ENCODE measurements at regions not wholly inside any gene's neighbourhood (a gene's known extent, or its start where the extent isn't known, plus 50 kb on each side); places are given as distances from the start of the nearest gene placed in this dataset.

DNA sequence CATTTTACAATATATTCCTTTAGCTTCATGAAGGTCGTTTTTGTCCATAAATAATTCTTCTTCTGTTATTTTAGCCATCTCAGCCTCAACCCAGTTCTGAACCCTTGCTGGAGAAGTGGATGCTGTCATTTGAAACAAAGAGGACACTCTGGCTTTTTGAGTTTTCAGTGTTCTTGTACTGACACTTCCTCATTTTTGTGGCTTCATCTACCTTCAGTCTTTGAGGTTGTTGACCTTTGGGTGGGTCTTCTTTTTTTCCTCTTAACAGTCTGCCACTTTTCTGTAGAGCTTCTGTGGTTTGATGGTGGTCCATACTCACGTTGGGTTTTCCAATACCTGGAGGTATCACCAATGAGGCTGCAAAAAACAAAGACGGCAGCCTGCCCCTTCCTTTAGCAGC, 650.9 kb downstream of the PDCD6IP start:
- TF ChIP-seq, protein P1, sequence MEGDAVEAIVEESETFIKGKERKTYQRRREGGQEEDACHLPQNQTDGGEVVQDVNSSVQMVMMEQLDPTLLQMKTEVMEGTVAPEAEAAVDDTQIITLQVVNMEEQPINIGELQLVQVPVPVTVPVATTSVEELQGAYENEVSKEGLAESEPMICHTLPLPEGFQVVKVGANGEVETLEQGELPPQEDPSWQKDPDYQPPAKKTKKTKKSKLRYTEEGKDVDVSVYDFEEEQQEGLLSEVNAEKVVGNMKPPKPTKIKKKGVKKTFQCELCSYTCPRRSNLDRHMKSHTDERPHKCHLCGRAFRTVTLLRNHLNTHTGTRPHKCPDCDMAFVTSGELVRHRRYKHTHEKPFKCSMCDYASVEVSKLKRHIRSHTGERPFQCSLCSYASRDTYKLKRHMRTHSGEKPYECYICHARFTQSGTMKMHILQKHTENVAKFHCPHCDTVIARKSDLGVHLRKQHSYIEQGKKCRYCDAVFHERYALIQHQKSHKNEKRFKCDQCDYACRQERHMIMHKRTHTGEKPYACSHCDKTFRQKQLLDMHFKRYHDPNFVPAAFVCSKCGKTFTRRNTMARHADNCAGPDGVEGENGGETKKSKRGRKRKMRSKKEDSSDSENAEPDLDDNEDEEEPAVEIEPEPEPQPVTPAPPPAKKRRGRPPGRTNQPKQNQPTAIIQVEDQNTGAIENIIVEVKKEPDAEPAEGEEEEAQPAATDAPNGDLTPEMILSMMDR (IDR thresholded peaks at IDR 0.05) = no peak
- TF ChIP-seq POLR2A (IDR thresholded peaks at IDR 0.05) = no peak

Data from esophagus squamous epithelium (tissue), 4 donors.